Activated T-helper 1 cell treated with anti-CD3 and anti-CD28 coated beads, Interleukin-12 subunit alpha, Interleukin-12 subunit beta, Interleukin-2, Interleukin-4 antibody, amounts not matched to agents 30 ng/mL and 10 ng/mL and 1 ng/mL, durations not matched to agents 14 hours and 24 hours and 36 hours (primary cell): ENCODE measurements at regions not wholly inside any gene's neighbourhood (a gene's known extent, or its start where the extent isn't known, plus 50 kb on each side); places are given as distances from the start of the nearest gene placed in this dataset.
"Not testable (repeated sequence)": the region's sequence is repeated elsewhere in the genome, so short reads cannot be mapped to it uniquely, and the experiment has no call there.

Source experiments
- DNase-seq: peaks from one replicate; pipeline ENCODE4 v3.0.0; 2021; ENCODE audit warnings: low spot score
- H3K27ac Mint-ChIP-seq: one replicate; pipeline ENCODE4 v1.8.0; 2021; ENCODE audit warnings: mild to moderate bottlenecking, mixed read lengths
- H3K27me3 Mint-ChIP-seq: one replicate; pipeline ENCODE4 v1.8.0; 2022; ENCODE audit warnings: mild to moderate bottlenecking, moderate library complexity, mixed read lengths; ENCODE audit not compliant: insufficient read depth
- H3K36me3 Mint-ChIP-seq: one replicate; pipeline ENCODE4 v1.8.0; 2021; ENCODE audit warnings: low read depth, mixed read lengths
- H3K4me1 Mint-ChIP-seq: one replicate; pipeline ENCODE4 v1.8.0; 2021; ENCODE audit warnings: low read depth, mixed read lengths
- H3K4me3 Mint-ChIP-seq: one replicate; pipeline ENCODE4 v1.8.0; 2021; ENCODE audit warnings: mild to moderate bottlenecking, moderate library complexity, mixed read lengths
- H3K9me3 Mint-ChIP-seq: one replicate; pipeline ENCODE4 v1.8.0; 2021; ENCODE audit warnings: mixed read lengths
- intact Hi-C: fragments of 100-400 bp; cut with micrococcal nuclease; formaldehyde crosslinking; loops from one replicate; pipeline ENCODE4 v1.15.1; 2024

DNA sequence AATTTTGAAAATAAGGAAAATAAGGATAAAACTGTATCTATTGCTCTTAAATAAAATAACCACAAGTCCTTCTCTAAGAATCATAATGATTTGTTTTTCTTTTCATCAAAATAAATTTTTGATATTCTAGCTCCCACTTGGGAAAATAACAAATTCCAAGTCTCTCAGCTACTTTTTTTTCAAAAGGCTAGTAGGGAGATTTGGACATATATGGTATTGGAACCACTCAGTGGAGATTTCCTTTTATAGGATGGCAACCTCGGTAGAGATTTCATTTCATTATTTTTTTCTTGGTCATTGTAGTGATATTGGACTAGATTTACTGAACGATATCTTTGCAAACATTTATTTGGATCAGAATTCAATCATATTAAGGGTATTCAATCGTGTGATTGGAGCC is 69.5 kb upstream of the PRKG1 start:
- DNase-seq = no peak
- H3K9me3 Mint-ChIP-seq = no peaks in the 10 kb centered on the region
- peaks cover 3% of the 10 kb centered on the region for H3K27me3 Mint-ChIP-seq
- H3K4me1 Mint-ChIP-seq = no peaks in the 10 kb centered on the region
- H3K4me3 Mint-ChIP-seq = no peak overlapping the region
- intact Hi-C loops = no loop called here
- H3K36me3 Mint-ChIP-seq = no peaks in the 10 kb centered on the region
- no peak overlapping the region for H3K27ac Mint-ChIP-seq

GRCh38 chr10:51005551-51005950 is 68.7 kb upstream of the PRKG1 start:
- Mint-ChIP-seq H3K36me3 (no peaks in the 10 kb centered on the region), H3K27me3 (peaks cover 3% of the 10 kb centered on the region), H3K9me3 (no peaks in the 10 kb centered on the region), H3K27ac (no peak overlapping the region), H3K4me3 (no peak overlapping the region), H3K4me1 (no peaks in the 10 kb centered on the region)
- DNase-seq = no peak
- intact Hi-C loops = no loop called here

DNA sequence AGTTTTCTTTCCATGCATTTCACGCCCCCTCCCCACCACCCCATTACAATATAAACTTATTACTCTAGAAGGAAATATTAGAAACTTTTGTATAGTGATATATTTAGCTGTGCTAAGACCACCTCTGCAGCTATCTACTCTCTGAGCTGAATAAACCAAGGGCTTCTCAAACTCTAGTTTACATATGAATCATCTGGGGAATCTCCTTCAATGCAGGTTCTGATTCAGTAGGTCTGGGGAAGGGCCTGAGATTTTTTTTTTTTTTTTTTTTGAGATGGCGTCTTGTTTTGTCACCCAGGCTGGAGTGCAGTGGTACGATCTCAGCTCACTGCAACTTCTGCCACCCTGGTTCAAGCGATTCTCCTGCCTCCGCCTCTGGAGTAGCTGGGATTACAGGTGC is 67.6 kb upstream of the PRKG1 start:
- intact Hi-C loops = no loop called here
- Mint-ChIP-seq H3K4me1 (no peaks in the 10 kb centered on the region), H3K27me3 (no peaks in the 10 kb centered on the region), H3K4me3 (no peak overlapping the region), H3K36me3 (no peaks in the 10 kb centered on the region), H3K27ac (no peak overlapping the region), H3K9me3 (no peaks in the 10 kb centered on the region)
- DNase-seq = no peak

- Mint-ChIP-seq H3K4me3 (no peak overlapping the region), H3K27me3 (no peaks in the 10 kb centered on the region), H3K4me1 (no peaks in the 10 kb centered on the region), H3K27ac (no peak overlapping the region), H3K9me3 (no peaks in the 10 kb centered on the region), H3K36me3 (no peaks in the 10 kb centered on the region)
- no peak for DNase-seq
- intact Hi-C loops = no loop called here
Measured at GRCh38 chr10:51007781-51008180, 66.5 kb upstream of the PRKG1 start.

DNA sequence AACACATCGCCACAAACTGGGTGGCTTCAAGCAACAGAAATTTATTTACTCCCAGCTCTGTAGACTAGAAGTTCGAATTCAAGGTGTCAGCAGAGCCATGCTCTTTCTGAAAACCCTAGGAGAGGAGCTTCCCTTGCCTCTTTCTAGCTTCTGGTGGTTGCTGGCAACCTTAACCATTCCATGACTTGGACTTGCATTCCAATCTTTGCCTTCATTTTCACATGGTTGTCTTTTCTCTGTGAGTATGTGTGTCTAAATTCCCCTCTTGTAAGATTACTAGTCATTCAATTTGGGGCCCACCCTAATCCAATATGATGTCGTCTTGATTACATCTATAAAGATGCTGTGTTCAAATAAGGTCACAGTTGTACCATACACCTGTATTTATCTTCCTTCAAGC is 65.9 kb upstream of the PRKG1 start:
- no peaks in the 10 kb centered on the region for H3K9me3 Mint-ChIP-seq
- H3K36me3 Mint-ChIP-seq = no peaks in the 10 kb centered on the region
- no peaks in the 10 kb centered on the region for H3K4me1 Mint-ChIP-seq
- intact Hi-C loops = no loop called here
- no peak for DNase-seq
- H3K27me3 Mint-ChIP-seq = no peaks in the 10 kb centered on the region
- H3K27ac Mint-ChIP-seq = no peak overlapping the region
- no peak overlapping the region for H3K4me3 Mint-ChIP-seq

DNA sequence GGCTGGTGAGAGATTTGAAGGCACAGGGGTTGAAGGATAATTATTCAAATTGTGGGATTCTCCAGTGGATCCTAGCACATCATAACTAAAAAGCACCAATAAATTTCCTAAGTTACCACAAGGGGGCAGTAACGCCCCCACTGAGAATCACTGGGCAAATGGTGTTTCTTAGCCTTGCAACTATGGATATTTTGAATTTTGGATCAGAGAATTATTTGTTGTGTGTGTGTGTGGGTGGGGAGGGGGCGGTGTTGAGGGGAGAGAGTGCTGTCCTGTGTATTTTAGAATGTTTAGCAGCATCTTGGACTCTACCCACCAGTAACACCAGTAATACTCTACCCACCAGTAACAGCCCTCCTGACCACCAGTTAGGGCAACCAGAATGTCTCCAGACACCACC is 63.3 kb upstream of the PRKG1 start:
- Mint-ChIP-seq H3K27me3 (no peaks in the 10 kb centered on the region), H3K9me3 (no peaks in the 10 kb centered on the region), H3K4me1 (no peaks in the 10 kb centered on the region), H3K27ac (no peak overlapping the region), H3K4me3 (no peak overlapping the region), H3K36me3 (no peaks in the 10 kb centered on the region)
- intact Hi-C loops = loop anchor here (1.0 to 2.0 kb wide), 3 partner anchors 412 to 1204 kb away; no protein-coding TSS in a partner anchor
- DNase-seq = no peak

- no peak overlapping the region for H3K27ac Mint-ChIP-seq
- intact Hi-C loops = no loop called here
- no peaks in the 10 kb centered on the region for H3K27me3 Mint-ChIP-seq
- H3K4me3 Mint-ChIP-seq = no peak overlapping the region
- no peaks in the 10 kb centered on the region for H3K4me1 Mint-ChIP-seq
- no peaks in the 10 kb centered on the region for H3K36me3 Mint-ChIP-seq
- DNase-seq = no peak
- no peaks in the 10 kb centered on the region for H3K9me3 Mint-ChIP-seq
Measured at GRCh38 chr10:51012073-51012472, 62.2 kb upstream of the PRKG1 start.

- Mint-ChIP-seq H3K36me3 (no peaks in the 10 kb centered on the region), H3K4me3 (no peak overlapping the region), H3K27me3 (peaks cover 2% of the 10 kb centered on the region), H3K9me3 (no peaks in the 10 kb centered on the region), H3K27ac (no peak overlapping the region), H3K4me1 (no peaks in the 10 kb centered on the region)
- DNase-seq = no peak
- intact Hi-C loops = no loop called here
Measured at GRCh38 chr10:51014680-51015389, 59.5 kb upstream of the PRKG1 start.

DNA sequence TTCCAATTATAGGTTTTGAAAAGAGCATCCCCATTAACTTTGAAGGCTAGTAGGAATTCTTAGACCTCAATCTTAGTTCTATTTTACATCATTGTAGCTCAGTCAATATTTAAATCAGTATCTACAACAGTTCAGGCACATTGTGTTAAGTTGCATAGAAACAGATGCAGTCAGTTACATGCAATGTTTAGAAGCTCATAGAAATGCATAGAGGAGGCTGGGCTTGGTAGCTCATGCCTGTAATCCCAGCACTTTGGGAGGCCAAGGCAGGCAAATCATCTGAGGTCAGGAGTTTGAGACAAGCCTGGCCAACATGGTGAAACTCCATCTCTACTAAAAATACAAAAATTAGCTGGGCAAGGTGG is 58.9 kb upstream of the PRKG1 start:
- DNase-seq, H3K36me3 Mint-ChIP-seq, intact Hi-C loops, H3K4me3 Mint-ChIP-seq, H3K27me3 Mint-ChIP-seq, H3K27ac Mint-ChIP-seq, H3K4me1 Mint-ChIP-seq, H3K9me3 Mint-ChIP-seq: not testable (repeated sequence)

DNA sequence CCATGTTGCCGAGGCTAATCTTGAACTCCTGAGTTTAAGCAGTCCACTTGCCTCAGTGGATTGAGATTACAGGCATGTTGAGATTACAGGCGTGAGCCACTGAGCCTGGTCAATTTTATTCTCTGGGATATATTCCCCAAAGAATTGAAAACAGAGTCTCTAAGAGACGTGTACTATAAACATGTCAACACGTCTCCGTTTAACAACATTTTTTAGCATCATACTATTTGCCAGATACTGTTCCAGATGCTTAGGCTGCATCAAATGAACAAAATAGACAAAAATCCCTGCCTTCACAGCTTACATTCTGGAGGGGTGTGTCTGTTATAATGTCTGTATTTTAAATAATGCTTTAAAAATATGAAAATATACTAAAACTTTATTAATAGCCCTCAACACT is 54.1 kb upstream of the PRKG1 start:
- Mint-ChIP-seq H3K27me3 (peaks cover 2% of the 10 kb centered on the region), H3K4me3 (no peak overlapping the region), H3K4me1 (no peaks in the 10 kb centered on the region), H3K9me3 (no peaks in the 10 kb centered on the region), H3K36me3 (no peaks in the 10 kb centered on the region), H3K27ac (no peak overlapping the region)
- DNase-seq = no peak
- intact Hi-C loops = no loop called here

DNA sequence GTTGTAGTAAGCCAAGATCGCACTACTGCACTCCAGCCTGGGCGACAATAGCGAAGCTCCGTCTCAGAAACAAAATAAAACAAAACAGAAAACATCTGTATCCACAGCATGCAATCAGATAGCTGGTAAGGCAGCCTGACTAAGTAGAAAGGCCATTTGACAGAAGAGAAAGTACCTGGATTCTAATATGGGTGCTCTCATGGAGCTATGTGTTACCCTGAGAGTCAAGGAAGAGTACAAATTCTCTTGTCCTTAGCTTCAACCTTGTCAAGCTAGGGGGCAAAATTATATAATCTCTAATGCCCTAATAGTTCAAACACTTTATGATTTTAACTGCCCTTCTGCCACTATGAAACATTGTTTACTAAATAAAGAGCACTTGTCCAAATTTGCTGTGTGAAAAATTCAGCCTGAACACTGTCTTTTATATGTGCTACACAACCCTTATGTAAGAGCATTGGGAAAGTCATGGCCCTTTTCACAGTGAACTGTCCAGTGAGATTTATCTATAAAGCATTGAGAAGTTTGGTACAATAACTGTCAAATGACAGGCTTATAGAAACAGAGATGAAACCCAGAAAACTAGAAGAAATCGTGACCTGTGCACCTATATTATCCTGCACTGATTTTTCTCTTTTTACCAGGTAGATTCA is 51.2 kb upstream of the PRKG1 start:
- Mint-ChIP-seq H3K4me3 (no peak overlapping the region), H3K9me3 (no peaks in the 10 kb centered on the region), H3K27me3 (peaks cover 5% of the 10 kb centered on the region), H3K36me3 (no peaks in the 10 kb centered on the region), H3K27ac (no peak overlapping the region), H3K4me1 (no peaks in the 10 kb centered on the region)
- intact Hi-C loops = no loop called here
- no peak for DNase-seq

DNA sequence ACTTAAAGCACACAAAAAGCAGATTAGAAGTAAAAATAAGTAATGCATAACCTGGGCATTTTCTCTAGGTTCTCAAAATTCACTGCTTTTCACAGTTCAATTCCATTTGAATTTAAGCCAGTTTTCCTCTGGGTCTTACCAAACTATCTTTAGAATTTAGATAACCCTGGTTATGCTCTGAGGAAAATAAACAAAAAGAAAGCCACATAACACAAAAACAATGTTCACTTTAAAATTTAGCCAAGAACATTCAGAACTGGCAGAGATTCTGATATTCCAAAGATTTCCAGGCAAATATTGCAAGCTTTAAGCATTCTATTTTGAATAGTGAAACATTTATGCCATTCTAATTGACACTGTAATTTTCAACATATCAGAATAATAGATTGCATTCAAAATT is 50.7 kb upstream of the PRKG1 start:
- H3K9me3 Mint-ChIP-seq = no peaks in the 10 kb centered on the region
- no peaks in the 10 kb centered on the region for H3K4me1 Mint-ChIP-seq
- peaks cover 3% of the 10 kb centered on the region for H3K27me3 Mint-ChIP-seq
- H3K36me3 Mint-ChIP-seq = no peaks in the 10 kb centered on the region
- intact Hi-C loops = no loop called here
- no peak overlapping the region for H3K4me3 Mint-ChIP-seq
- no peak overlapping the region for H3K27ac Mint-ChIP-seq
- DNase-seq = no peak
